ENCODE measurements at regions not wholly inside any gene's neighbourhood (a gene's known extent, or its start where the extent isn't known, plus 50 kb on each side); places are given as distances from the start of the nearest gene placed in this dataset.

DNA sequence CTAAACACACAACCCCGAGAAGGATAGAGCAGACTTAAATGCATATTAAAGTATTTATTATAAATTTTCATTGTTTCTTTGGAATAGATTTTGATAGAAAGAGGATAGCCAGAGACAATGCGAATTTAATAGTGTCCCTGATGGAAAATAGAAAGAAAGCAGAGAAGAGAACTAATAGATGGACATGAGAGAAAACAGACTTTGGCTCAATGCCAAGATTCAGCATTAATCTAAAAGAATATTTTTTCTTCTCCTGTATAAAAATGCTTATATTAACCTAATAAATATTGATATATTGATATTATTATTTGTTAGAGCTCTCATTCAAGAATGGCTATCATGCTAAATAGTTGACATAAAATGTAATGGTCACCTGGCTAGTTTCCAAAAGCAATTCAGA is 173.4 kb downstream of the KIF2B start:
- no peak overlapping the region for H3K4me3 ChIP-seq (ENCODE audit: insufficient read depth, low read length, poor library complexity, severe bottlenecking)
- H3K27ac ChIP-seq (ENCODE audit: low read depth, low read length), result no peak overlapping the region
- no peak overlapping the region for H3K9ac ChIP-seq (ENCODE audit: low read length)
- no peaks in the 10 kb centered on the region for H3K36me3 ChIP-seq (ENCODE audit: low read length)
- H4K20me1 ChIP-seq (ENCODE audit: low read depth, low read length), result no peaks in the 10 kb centered on the region
- H3K4me2 ChIP-seq (ENCODE audit: low read depth, low read length, poor library complexity, severe bottlenecking), result no peak overlapping the region
- no peak overlapping the region for H2AFZ ChIP-seq (ENCODE audit: low read depth, low read length, severe bottlenecking)
- H3K79me2 ChIP-seq (ENCODE audit: insufficient read depth, low read length), result no peaks in the 10 kb centered on the region
- no peak for TF ChIP-seq EZH2phosphoT487 (conservative IDR thresholded peaks at IDR 0.05; ENCODE audit: low read length)
- TF ChIP-seq, protein P1, sequence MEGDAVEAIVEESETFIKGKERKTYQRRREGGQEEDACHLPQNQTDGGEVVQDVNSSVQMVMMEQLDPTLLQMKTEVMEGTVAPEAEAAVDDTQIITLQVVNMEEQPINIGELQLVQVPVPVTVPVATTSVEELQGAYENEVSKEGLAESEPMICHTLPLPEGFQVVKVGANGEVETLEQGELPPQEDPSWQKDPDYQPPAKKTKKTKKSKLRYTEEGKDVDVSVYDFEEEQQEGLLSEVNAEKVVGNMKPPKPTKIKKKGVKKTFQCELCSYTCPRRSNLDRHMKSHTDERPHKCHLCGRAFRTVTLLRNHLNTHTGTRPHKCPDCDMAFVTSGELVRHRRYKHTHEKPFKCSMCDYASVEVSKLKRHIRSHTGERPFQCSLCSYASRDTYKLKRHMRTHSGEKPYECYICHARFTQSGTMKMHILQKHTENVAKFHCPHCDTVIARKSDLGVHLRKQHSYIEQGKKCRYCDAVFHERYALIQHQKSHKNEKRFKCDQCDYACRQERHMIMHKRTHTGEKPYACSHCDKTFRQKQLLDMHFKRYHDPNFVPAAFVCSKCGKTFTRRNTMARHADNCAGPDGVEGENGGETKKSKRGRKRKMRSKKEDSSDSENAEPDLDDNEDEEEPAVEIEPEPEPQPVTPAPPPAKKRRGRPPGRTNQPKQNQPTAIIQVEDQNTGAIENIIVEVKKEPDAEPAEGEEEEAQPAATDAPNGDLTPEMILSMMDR (IDR thresholded peaks at IDR 0.05; ENCODE audit: insufficient read depth, low read length, poor library complexity, severe bottlenecking), result no peak
- no peaks in the 10 kb centered on the region for H3K27me3 ChIP-seq (ENCODE audit: low read length)
- no peaks in the 10 kb centered on the region for H3K9me3 ChIP-seq (ENCODE audit: insufficient read depth, low read length)
- no peaks in the 10 kb centered on the region for H3K9me2 ChIP-seq (replicated peaks; ENCODE audit: insufficient read depth, low read length)
- no peaks in the 10 kb centered on the region for H3F3A ChIP-seq (ENCODE audit: insufficient read depth)

DNA sequence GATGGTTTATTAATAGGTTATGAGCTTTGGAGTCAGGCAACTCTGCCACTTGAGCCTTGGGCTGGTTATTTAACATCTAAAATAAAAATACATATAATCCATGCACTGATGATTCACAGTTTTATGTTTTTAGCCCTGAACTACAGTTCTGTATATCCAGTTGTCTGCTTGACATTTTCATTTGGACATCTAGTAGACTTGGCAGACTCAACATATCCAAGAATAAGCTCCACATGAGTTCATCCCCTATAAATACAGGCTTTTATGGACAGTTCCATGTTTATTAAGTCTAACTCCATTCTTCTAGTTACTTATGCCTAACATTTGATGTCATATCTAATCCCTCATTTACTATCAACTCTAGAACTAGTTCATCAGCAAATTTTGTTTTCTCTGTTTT is 174.2 kb downstream of the KIF2B start:
- H3K9me2 ChIP-seq (replicated peaks; ENCODE audit: insufficient read depth, low read length), result no peaks in the 10 kb centered on the region
- H3K9me3 ChIP-seq (ENCODE audit: insufficient read depth, low read length), result no peaks in the 10 kb centered on the region
- H3K27ac ChIP-seq (ENCODE audit: low read depth, low read length), result no peak overlapping the region
- H3K9ac ChIP-seq (ENCODE audit: low read length), result no peak overlapping the region
- H3K79me2 ChIP-seq (ENCODE audit: insufficient read depth, low read length), result no peaks in the 10 kb centered on the region
- H3K4me2 ChIP-seq (ENCODE audit: low read depth, low read length, poor library complexity, severe bottlenecking), result no peak overlapping the region
- no peak overlapping the region for H2AFZ ChIP-seq (ENCODE audit: low read depth, low read length, severe bottlenecking)
- no peak overlapping the region for H3K4me3 ChIP-seq (ENCODE audit: insufficient read depth, low read length, poor library complexity, severe bottlenecking)
- H3K36me3 ChIP-seq (ENCODE audit: low read length), result no peaks in the 10 kb centered on the region
- no peaks in the 10 kb centered on the region for H3K27me3 ChIP-seq (ENCODE audit: low read length)
- no peaks in the 10 kb centered on the region for H3F3A ChIP-seq (ENCODE audit: insufficient read depth)
- H4K20me1 ChIP-seq (ENCODE audit: low read depth, low read length), result no peaks in the 10 kb centered on the region
- TF ChIP-seq EZH2phosphoT487 (conservative IDR thresholded peaks at IDR 0.05; ENCODE audit: low read length), result no peak
- TF ChIP-seq, protein P1 (IDR thresholded peaks at IDR 0.05; ENCODE audit: insufficient read depth, low read length, poor library complexity, severe bottlenecking), result no peak

DNA sequence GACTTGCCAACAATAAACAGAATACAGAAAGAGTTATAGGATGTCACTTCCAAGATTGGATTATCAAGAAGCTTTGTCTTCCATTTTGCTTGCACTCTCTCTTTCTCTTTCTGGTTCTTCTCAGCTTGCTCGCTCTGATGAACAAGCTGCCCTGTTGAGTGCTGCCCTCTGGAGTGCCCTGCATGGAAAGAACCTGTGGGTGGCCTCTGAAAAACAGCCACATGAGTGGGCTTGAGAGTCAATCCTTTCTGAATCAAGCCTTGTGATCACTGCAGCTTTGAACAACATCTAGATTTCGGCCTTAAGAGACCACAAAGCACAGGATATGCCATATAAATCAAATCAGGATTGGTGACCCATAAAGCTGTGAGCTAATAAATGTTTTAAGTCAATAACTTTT is 185.1 kb downstream of the KIF2B start:
- Histone ChIP-seq H3K9me3 (ENCODE audit: insufficient read depth, low read length) (no peaks in the 10 kb centered on the region), H2AFZ (ENCODE audit: low read depth, low read length, severe bottlenecking) (no peak overlapping the region), H3K36me3 (ENCODE audit: low read length) (no peaks in the 10 kb centered on the region), H3F3A (ENCODE audit: insufficient read depth) (no peaks in the 10 kb centered on the region), H3K79me2 (ENCODE audit: insufficient read depth, low read length) (no peaks in the 10 kb centered on the region), H3K4me3 (ENCODE audit: insufficient read depth, low read length, poor library complexity, severe bottlenecking) (no peak overlapping the region), H3K9ac (ENCODE audit: low read length) (no peak overlapping the region), H4K20me1 (ENCODE audit: low read depth, low read length) (no peaks in the 10 kb centered on the region), H3K9me2 (replicated peaks; ENCODE audit: insufficient read depth, low read length) (no peaks in the 10 kb centered on the region), H3K27ac (ENCODE audit: low read depth, low read length) (no peak overlapping the region), H3K4me2 (ENCODE audit: low read depth, low read length, poor library complexity, severe bottlenecking) (no peak overlapping the region), H3K27me3 (ENCODE audit: low read length) (no peaks in the 10 kb centered on the region)
- TF ChIP-seq, protein P1 (IDR thresholded peaks at IDR 0.05; ENCODE audit: insufficient read depth, low read length, poor library complexity, severe bottlenecking), result no peak
- TF ChIP-seq EZH2phosphoT487 (conservative IDR thresholded peaks at IDR 0.05; ENCODE audit: low read length), result no peak
